ENCODE measurements at regions not wholly inside any gene's neighbourhood (a gene's known extent, or its start where the extent isn't known, plus 50 kb on each side); places are given as distances from the start of the nearest gene placed in this dataset.
A peak's percentile ranks its signal among the peaks of the same experiment; 100 is the strongest.
"Not testable (repeated sequence)": the region's sequence is repeated elsewhere in the genome, so short reads cannot be mapped to it uniquely, and the experiment has no call there.

DNA sequence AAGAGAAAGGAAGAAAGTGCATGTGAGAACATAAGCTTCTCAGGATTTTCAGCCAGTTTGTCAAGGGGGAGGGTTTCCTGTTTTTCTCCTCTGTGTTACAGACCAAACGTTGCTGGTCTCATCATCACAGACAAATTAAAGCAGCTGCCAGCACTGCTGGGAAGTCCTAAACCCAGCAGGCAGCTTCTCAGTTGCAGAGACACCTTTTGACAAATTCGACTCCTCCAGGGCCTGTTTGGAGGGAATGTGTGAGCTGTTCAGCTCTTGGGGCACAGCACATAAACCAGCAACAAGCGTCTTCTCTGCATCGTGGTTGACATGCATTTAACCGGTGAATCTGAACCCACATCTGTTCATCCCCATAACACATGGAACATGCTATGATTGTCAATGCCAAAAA lies 454.6 kb upstream of the RUNX1 start:
- H3K9me3 Mint-ChIP-seq: peaks cover 0 to 4% (median 0%) of the 10 kb centered on the region in 5 donors
- peak overlapping the region in 1 of 8 donors; percentile 1 for H3K27ac Mint-ChIP-seq
- peak in 1 of 5 donors; percentile 50 for DNase-seq
- H3K36me3 ChIP-seq (ENCODE audit: insufficient read depth, low read length): no peaks in the 10 kb centered on the region
- no peak overlapping the region for H3K4me3 Mint-ChIP-seq
- peaks cover 0 to 5% (median 0%) of the 10 kb centered on the region in 3 donors for H3K36me3 Mint-ChIP-seq
- ChIA-PET CTCF (no interaction called here), POLR2A (no interaction called here)
- no peaks in the 10 kb centered on the region for H3K27me3 ChIP-seq (ENCODE audit: insufficient read depth, low read length, poor library complexity, severe bottlenecking)
- H3K4me3 ChIP-seq (ENCODE audit: low read length): peak overlapping the region; percentile 23
- H3K4me1 ChIP-seq (ENCODE audit: insufficient read depth, low read length): peaks cover 31% of the 10 kb centered on the region
- H3K27me3 Mint-ChIP-seq: peaks cover 20 to 63% of the 10 kb centered on the region in 2 donors
- H3K27ac ChIP-seq (ENCODE audit: low read depth, low read length): no peak overlapping the region
- no peaks in the 10 kb centered on the region for H3K9me3 ChIP-seq (ENCODE audit: low read length)
- peaks cover 4 to 14% (median 14%) of the 10 kb centered on the region in 3 donors for H3K4me1 Mint-ChIP-seq

DNA sequence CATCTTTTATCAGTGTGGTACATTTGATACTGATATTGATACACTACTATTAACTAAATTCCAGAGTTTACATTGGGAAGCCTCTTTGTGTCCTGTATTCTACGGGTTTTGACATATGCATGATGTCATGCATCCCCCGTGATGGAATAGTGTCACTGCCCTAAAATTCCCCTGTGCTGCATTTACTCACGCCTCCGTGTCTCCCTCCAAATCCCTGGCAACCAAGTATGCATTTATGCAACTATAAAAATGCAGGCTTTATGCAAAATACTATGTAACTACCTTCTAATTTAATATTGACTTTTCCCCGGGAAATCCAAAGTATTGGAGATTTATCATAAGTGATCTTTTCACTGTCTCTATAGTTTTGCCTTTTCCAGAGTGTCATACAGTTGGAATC lies 453.7 kb upstream of the RUNX1 start:
- ChIA-PET CTCF (no interaction called here), POLR2A (no interaction called here)
- H3K36me3 ChIP-seq (ENCODE audit: insufficient read depth, low read length): no peaks in the 10 kb centered on the region
- H3K27ac ChIP-seq (ENCODE audit: low read depth, low read length): no peak overlapping the region
- Mint-ChIP-seq H3K9me3 (peaks cover 0 to 4% (median 0%) of the 10 kb centered on the region in 5 donors), H3K36me3 (peaks cover 0 to 5% (median 0%) of the 10 kb centered on the region in 3 donors), H3K4me3 (no peak overlapping the region), H3K27me3 (peaks cover 20 to 63% of the 10 kb centered on the region in 2 donors), H3K4me1 (peaks cover 4 to 14% (median 14%) of the 10 kb centered on the region in 3 donors), H3K27ac (no peak overlapping the region)
- no peak for DNase-seq
- peaks cover 26% of the 10 kb centered on the region for H3K4me1 ChIP-seq (ENCODE audit: insufficient read depth, low read length)
- H3K4me3 ChIP-seq (ENCODE audit: low read length): no peak overlapping the region
- H3K27me3 ChIP-seq (ENCODE audit: insufficient read depth, low read length, poor library complexity, severe bottlenecking): no peaks in the 10 kb centered on the region
- H3K9me3 ChIP-seq (ENCODE audit: low read length): no peaks in the 10 kb centered on the region

GRCh38 chr21:35497522-35497921 lies 448.4 kb upstream of the RUNX1 start:
- H3K4me1 Mint-ChIP-seq: not testable (repeated sequence)

DNA sequence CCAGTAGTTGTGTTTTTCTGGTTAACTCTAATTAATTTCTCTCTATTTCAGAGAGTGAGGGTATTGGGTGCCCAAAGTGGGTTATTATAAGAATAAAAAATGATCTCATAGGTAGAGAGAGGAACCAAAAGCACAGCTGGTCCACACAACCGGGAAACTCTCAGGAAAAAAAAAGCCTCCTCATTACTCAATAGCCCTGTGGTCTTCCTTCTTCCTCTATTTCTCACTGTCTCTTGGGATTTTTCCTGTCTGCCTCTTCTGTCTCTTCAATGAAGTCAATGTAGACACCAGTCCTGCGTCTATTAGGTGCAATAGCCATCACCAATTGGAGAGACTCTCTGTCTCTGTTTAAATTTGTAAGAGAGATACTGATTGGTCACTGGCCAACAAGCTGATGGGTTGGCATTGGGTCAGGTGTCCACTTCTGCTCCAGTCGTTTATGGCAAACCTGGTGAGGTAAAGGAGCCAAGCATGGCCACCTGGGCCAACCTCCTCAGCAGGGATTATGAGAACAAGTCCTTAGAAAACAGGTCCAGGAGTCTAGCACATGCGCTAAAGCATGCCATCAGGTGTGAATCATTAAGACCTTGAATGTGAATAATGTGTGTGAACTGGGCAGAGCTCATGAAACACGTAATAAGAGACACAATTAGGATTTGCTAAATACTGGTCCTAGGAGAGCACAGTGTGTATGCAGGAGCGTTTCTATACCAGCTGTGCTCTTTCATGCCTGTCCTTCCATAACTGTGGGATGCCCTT lies 443.0 kb upstream of the RUNX1 start:
- Histone ChIP-seq H3K4me3 (ENCODE audit: low read length) (no peak overlapping the region), H3K27ac (ENCODE audit: low read depth, low read length) (no peak overlapping the region), H3K27me3 (ENCODE audit: insufficient read depth, low read length, poor library complexity, severe bottlenecking) (no peaks in the 10 kb centered on the region), H3K36me3 (ENCODE audit: insufficient read depth, low read length) (no peaks in the 10 kb centered on the region), H3K4me1 (ENCODE audit: insufficient read depth, low read length) (no peaks in the 10 kb centered on the region), H3K9me3 (ENCODE audit: low read length) (no peaks in the 10 kb centered on the region)
- no peak for DNase-seq
- Mint-ChIP-seq H3K4me3 (no peak overlapping the region), H3K9me3 (no peaks in the 10 kb centered on the region), H3K27me3 (peaks cover 4 to 36% of the 10 kb centered on the region in 2 donors), H3K36me3 (no peaks in the 10 kb centered on the region), H3K27ac (no peak overlapping the region), H3K4me1 (no peaks in the 10 kb centered on the region)
- CTCF ChIA-PET: no interaction called here
- POLR2A ChIA-PET: no interaction called here

More at GRCh38 chr21:35497522-35497921, 448.4 kb upstream of the RUNX1 start:
- H3K9me3 ChIP-seq (ENCODE audit: low read length); POLR2A ChIA-PET; H3K4me3 ChIP-seq (ENCODE audit: low read length); H3K36me3 ChIP-seq (ENCODE audit: insufficient read depth, low read length); H3K27ac Mint-ChIP-seq; H3K27ac ChIP-seq (ENCODE audit: low read depth, low read length); H3K27me3 ChIP-seq (ENCODE audit: insufficient read depth, low read length, poor library complexity, severe bottlenecking); H3K36me3 Mint-ChIP-seq; H3K9me3 Mint-ChIP-seq; CTCF ChIA-PET; H3K4me1 ChIP-seq (ENCODE audit: insufficient read depth, low read length); DNase-seq; H3K4me3 Mint-ChIP-seq: not testable (repeated sequence)
- peaks cover 9 to 25% of the 10 kb centered on the region in 2 donors for H3K27me3 Mint-ChIP-seq

- CTCF ChIA-PET: no interaction called here
- H3K9me3 Mint-ChIP-seq: no peaks in the 10 kb centered on the region
- H3K4me3 Mint-ChIP-seq: no peak overlapping the region
Observed at GRCh38 chr21:35491114-35491513, 442.0 kb upstream of the RUNX1 start.

GRCh38 chr21:35489389-35489980 lies 440.4 kb upstream of the RUNX1 start:
- ChIA-PET CTCF (no interaction called here), POLR2A (no interaction called here)
- no peaks in the 10 kb centered on the region for H3K36me3 Mint-ChIP-seq

More at GRCh38 chr21:35491114-35491513, 442.0 kb upstream of the RUNX1 start:
- no peaks in the 10 kb centered on the region for H3K4me1 Mint-ChIP-seq
- H3K36me3 ChIP-seq (ENCODE audit: insufficient read depth, low read length): no peaks in the 10 kb centered on the region
- no peak overlapping the region for H3K4me3 ChIP-seq (ENCODE audit: low read length)
- no peaks in the 10 kb centered on the region for H3K36me3 Mint-ChIP-seq
- POLR2A ChIA-PET: no interaction called here
- no peak overlapping the region for H3K27ac Mint-ChIP-seq
- H3K27me3 Mint-ChIP-seq: peaks cover 4 to 41% of the 10 kb centered on the region in 2 donors
- H3K4me1 ChIP-seq (ENCODE audit: insufficient read depth, low read length): no peaks in the 10 kb centered on the region
- H3K27me3 ChIP-seq (ENCODE audit: insufficient read depth, low read length, poor library complexity, severe bottlenecking): no peaks in the 10 kb centered on the region
- no peaks in the 10 kb centered on the region for H3K9me3 ChIP-seq (ENCODE audit: low read length)
- no peak overlapping the region for H3K27ac ChIP-seq (ENCODE audit: low read depth, low read length)
- no peak for DNase-seq

DNA sequence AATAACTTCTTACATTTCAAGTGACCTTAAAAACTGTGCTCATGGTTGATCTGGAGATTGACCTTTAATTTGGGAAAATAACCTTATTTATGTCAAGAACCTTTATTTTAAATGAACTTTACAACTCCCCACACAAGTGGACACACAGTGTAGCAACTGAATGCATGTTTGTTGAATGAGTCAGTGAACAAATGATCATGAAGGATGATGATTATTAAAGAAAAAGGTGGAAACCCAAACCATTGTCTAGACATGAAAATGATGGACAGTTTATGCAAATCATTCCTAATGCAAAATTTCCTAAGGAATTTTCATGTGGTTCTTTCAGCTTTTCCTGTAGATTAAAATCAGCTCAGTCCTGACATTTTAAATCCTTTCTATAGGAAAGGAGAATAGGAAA lies 439.8 kb upstream of the RUNX1 start:
- no peak overlapping the region for H3K27ac Mint-ChIP-seq
- DNase-seq: no peak
- H3K36me3 ChIP-seq (ENCODE audit: insufficient read depth, low read length): no peaks in the 10 kb centered on the region
- H3K4me1 ChIP-seq (ENCODE audit: insufficient read depth, low read length): no peaks in the 10 kb centered on the region
- H3K9me3 ChIP-seq (ENCODE audit: low read length): no peaks in the 10 kb centered on the region
- H3K27me3 Mint-ChIP-seq: peaks cover 5 to 58% of the 10 kb centered on the region in 2 donors
- H3K4me3 ChIP-seq (ENCODE audit: low read length): no peak overlapping the region
- POLR2A ChIA-PET: no interaction called here
- H3K27ac ChIP-seq (ENCODE audit: low read depth, low read length): no peak overlapping the region
- no peaks in the 10 kb centered on the region for H3K27me3 ChIP-seq (ENCODE audit: insufficient read depth, low read length, poor library complexity, severe bottlenecking)
- no peaks in the 10 kb centered on the region for H3K36me3 Mint-ChIP-seq
- H3K4me3 Mint-ChIP-seq: no peak overlapping the region
- CTCF ChIA-PET: no interaction called here
- no peaks in the 10 kb centered on the region for H3K9me3 Mint-ChIP-seq
- no peaks in the 10 kb centered on the region for H3K4me1 Mint-ChIP-seq

More at GRCh38 chr21:35489389-35489980, 440.4 kb upstream of the RUNX1 start:
- no peaks in the 10 kb centered on the region for H3K36me3 ChIP-seq (ENCODE audit: insufficient read depth, low read length)
- H3K27me3 ChIP-seq (ENCODE audit: insufficient read depth, low read length, poor library complexity, severe bottlenecking): no peaks in the 10 kb centered on the region
- no peak for DNase-seq
- H3K4me1 ChIP-seq (ENCODE audit: insufficient read depth, low read length): no peaks in the 10 kb centered on the region
- H3K4me3 ChIP-seq (ENCODE audit: low read length): no peak overlapping the region
- Mint-ChIP-seq H3K4me3 (no peak overlapping the region), H3K27me3 (peaks cover 5 to 54% of the 10 kb centered on the region in 2 donors), H3K27ac (no peak overlapping the region), H3K4me1 (no peaks in the 10 kb centered on the region), H3K9me3 (no peaks in the 10 kb centered on the region)
- H3K27ac ChIP-seq (ENCODE audit: low read depth, low read length): no peak overlapping the region
- no peaks in the 10 kb centered on the region for H3K9me3 ChIP-seq (ENCODE audit: low read length)

DNA sequence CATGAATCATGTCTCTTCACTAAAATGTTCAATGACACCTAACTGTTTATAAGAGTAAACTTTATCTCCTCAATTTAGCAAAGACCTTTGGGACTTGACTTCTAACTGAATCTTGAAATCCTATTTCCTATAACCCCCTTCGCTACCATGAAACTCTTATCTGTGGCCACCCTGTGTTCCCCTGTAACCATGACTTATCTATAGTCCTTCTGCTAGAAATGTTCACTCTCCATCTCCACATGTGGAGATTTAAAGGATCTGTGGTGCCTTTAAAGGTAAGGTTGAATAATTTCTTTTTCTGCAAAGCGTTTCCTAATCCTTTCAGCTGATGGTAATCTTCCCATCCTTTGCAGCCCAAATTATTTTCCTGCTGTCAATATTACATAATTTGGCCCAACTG lies 436.3 kb upstream of the RUNX1 start:
- no peaks in the 10 kb centered on the region for H3K9me3 ChIP-seq (ENCODE audit: low read length)
- H3K27me3 ChIP-seq (ENCODE audit: insufficient read depth, low read length, poor library complexity, severe bottlenecking): no peaks in the 10 kb centered on the region
- Mint-ChIP-seq H3K27ac (no peak overlapping the region), H3K27me3 (peaks cover 10 to 51% of the 10 kb centered on the region in 2 donors), H3K4me3 (no peak overlapping the region), H3K9me3 (no peaks in the 10 kb centered on the region), H3K4me1 (no peaks in the 10 kb centered on the region), H3K36me3 (no peaks in the 10 kb centered on the region)
- H3K4me3 ChIP-seq (ENCODE audit: low read length): no peak overlapping the region
- H3K4me1 ChIP-seq (ENCODE audit: insufficient read depth, low read length): no peaks in the 10 kb centered on the region
- H3K36me3 ChIP-seq (ENCODE audit: insufficient read depth, low read length): no peaks in the 10 kb centered on the region
- H3K27ac ChIP-seq (ENCODE audit: low read depth, low read length): no peak overlapping the region
- no peak for DNase-seq
- CTCF ChIA-PET: no interaction called here
- POLR2A ChIA-PET: no interaction called here

Measured in CD8-positive, alpha-beta memory T cell (primary cell).